ENCODE measurements at regions not wholly inside any gene's neighbourhood (a gene's known extent, or its start where the extent isn't known, plus 50 kb on each side); places are given as distances from the start of the nearest gene placed in this dataset.

DNA sequence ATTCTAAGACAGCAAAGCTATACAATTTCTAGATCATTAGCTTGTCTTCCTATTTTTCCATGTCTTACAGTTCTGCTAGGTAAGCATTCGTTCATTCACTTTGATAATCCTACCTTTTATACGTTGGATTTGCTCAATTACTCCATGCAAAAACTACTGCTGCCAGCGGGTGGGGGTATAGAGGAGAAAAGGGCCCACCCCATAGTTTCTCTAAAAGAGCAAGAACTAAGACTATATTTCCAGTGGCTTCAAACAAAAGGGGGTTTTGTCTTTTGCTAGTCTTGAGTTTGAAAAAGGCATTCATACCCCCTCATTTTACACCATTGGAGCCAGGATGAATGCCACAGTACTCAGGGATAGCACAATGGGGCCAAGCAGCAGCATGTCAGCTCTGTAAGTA is 155.7 kb downstream of the WT1 start:
- DNase-seq: no peak

DNA sequence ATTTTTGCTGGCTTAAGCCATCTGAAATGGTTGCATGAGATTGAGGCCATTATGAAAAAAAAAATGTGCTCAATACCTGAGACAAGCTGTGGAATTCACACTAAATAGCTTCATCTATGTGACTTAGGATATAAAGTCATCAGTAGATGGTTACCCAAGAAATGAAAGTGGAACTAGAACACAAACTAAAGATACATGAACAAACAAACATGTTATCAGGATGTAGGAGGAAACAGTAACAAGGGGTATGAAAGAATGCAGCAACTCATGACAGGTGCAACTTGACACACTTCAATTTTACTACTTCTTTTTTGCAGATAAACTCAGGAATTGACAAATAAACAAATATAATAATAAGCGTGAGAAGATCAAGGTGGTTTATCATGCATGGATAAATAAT is 155.0 kb downstream of the WT1 start:
- no peak for DNase-seq

DNA sequence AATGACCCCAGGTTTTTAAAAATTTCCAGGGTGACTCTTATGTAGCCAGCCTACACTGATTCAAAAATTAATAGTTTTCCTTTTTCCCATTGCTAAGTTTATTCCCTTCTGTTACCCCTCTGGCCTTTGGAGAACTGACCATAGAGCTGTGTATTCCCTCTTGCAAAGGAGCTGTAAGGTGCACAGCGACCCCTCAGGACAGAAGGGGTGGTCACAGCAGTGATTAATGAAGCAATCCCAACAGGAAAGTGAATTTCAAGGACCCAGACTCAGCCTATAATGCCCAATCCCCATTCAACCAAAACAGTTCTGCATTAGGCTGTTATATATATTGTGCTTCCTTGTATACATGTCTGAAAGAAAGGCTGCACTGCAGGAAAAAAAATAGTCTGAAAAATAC is 147.1 kb downstream of the WT1 start:
- no peak for DNase-seq

DNA sequence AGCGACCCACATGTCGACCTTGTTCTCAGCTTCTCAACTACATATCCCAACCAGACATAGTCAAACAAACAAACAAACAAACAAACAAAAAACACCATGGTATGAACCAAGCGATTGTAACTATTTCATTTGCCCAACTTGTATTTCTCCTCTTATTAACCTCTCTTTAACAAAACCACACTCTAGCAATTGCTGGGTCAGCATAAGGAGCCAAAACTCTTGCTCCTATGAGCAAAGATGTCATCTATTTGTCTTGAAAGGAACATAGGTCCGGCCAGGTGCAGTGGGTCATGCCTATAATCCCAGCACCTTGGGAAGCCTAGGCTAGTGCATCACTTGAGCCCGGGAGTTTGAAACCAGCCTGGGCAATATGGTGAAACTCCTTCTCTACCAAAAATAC is 145.6 kb downstream of the WT1 start:
- no peak for DNase-seq

DNA sequence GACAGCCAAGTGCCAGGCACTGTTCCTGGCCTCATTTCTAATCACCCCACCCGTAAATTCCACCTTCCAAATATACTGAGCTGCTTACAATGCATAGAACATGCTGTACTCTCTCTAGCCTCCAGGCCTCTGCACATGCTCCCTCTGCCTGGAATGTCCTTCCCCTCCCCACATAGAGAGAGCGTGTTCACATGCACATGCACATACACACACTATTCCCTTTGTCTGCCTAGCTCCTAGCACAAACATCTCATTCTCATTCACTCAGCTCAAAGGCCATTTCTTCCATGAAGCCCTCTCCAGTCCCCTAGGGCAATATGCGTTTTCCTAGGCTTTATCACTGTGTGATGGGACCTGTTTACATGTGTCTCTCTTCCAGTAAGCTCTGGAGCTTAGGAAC is 144.6 kb downstream of the WT1 start:
- DNase-seq: no peak

DNA sequence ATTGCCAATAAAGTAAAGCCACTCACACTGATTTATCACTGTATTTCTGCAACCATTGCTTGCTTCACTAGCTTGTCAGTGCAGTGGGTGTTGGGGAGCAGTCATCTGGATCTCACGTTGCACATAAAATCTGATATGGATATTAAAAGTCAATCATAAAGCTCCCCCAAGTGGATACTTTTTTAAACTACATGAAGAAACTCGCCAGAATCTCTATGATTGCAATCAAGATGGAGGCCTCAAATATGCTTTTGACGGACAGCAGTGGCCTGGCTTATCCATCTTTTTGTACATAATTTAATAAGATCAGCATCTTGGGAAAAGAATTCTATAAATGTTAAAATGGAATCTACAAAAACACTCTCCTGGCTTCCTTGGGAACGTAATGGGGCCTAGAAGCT is 137.7 kb downstream of the WT1 start:
- DNase-seq: no peak

DNA sequence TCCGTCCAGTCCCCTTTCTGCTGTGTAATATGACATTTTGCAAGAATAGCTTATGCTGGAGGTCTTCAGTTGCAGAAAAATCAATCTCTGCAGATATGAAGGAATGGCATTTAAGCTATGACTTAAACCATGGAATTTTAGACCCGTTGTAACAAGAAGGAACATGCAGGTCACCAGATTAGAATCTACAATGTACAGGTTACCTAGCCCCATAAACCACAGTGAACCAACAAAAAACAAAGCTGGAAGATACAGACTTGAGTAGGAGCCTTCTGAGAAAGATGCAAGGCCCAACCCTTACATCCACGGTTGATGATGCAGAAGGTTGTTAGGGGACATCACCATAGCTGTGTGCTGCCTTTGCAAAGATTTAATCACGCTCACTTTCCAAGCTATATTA is 132.5 kb downstream of the WT1 start:
- DNase-seq: no peak

DNA sequence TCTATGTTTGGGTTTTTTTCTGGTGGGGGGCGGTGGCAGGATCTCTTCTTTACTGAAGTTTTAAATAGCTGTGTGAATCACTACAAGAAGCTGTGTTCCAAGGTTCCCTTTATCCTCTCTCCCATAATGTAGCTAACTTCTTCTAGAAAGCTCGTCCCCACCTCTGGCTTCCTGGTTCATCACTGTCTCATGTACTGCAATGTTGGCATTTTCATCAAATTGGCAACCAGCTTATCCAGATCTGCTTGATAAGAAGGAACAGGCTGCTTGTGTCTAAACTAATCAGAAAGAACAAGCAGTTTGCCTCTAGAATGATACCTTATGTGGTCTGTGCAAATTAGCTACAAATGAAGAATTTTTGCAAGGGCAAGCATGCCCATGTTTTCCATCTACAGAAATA is 130.8 kb downstream of the WT1 start:
- DNase-seq: no peak

DNA sequence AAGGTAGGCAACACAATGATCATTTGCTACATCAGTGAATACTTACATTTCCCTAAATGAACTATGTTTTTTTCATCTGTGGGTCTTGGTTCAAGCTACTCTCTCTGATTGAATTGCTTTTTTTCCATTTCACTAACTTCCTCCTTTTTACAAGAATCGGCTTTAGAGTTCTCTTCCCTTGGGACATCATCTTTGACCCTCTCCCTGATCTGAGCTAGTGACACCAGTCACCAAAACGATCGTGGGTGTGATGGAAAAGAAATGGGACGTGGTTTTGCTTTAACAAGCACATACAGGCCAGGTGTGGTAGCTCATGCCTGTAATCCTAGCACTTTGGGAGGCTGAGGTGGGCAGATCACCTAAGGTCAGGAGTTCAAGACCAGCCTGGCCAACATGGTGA is 129.9 kb downstream of the WT1 start:
- no peak for DNase-seq

DNA sequence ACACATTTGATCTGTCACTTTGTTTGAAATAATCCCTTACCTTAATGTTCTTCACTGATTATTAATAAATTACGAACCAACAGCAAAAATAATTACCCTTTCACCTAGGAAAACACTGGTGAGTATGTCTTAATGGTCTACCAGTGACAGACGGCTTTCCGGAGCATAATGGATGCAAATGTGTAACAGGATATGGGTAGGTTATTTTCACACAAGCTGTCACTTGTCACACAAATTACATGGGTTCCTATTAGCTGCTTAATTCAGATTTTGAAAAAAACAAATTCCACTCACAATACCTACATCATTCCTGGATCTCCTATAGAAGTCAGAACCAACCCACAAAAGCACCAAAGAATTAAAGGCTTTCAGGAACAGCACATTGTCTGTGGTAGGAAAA is 127.9 kb downstream of the WT1 start:
- DNase-seq: no peak

DNA sequence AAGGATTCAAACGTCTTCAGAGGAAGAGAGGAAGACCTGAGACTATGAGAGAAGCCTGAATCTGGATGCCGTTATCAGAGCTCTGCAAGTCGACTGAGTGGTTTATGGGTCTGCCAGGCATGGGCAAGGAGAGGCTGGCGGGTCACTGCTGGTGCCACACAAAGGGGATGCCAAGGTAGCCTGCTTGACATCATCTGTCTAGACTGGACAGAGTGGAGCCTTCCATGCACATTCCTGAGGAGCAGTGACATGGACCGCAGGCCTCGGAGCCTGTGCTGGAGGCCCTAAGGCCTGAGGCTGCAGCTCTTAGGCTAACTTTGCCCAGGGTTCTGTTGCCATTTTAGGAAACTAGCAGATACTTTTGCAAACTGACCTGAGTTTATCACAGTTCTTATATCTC is 127.4 kb downstream of the WT1 start:
- DNase-seq: no peak

DNA sequence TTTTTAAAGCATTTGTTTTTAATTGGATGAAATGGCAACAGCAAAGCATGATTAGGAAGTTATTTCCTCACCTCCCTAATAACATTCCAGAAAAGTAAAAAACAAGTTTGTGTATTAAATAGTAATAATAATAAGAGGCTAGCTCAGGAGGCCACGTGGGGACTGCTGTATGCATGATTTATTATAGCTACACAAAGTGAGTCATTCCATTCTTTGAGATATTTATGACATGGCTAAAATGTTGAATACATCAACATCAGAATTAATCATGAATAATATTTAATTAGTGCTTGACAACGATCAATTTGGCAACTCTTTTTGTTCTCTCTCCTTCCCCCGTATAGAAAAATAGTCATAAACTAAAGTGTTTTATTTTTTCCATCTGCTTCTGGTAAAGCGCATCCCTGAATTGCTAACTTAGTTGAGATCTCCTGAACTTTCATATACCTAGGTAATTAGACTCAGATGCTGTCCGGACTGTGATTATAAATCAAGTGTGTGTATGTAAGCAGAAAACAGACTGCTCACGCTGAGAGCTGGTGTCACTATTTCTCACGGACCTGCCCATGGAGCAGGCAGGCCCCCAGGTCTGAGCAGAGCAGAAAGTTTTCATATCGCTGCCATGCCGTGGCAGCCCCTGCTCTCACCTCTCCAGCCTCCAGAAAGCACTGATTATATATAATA is 125.7 kb downstream of the WT1 start:
- DNase-seq: no peak

DNA sequence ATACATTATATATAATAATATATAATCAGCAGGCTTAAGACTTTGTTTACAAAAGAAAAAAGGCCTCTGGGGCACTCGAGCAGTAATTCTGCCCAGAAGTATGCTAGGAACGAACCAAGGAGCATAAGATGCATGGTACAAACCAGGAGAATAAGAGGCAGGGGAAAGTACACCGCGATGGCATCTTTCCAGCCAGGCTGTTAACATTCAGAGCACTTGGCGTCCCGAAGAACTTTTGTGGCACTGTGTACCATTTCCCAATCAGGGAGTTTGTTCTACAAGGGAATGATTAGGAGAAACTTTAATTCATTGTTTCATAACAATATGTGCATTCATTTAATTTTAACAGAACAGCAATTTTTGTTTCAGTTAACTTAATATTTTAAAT is 125.1 kb downstream of the WT1 start:
- DNase-seq: no peak

DNA sequence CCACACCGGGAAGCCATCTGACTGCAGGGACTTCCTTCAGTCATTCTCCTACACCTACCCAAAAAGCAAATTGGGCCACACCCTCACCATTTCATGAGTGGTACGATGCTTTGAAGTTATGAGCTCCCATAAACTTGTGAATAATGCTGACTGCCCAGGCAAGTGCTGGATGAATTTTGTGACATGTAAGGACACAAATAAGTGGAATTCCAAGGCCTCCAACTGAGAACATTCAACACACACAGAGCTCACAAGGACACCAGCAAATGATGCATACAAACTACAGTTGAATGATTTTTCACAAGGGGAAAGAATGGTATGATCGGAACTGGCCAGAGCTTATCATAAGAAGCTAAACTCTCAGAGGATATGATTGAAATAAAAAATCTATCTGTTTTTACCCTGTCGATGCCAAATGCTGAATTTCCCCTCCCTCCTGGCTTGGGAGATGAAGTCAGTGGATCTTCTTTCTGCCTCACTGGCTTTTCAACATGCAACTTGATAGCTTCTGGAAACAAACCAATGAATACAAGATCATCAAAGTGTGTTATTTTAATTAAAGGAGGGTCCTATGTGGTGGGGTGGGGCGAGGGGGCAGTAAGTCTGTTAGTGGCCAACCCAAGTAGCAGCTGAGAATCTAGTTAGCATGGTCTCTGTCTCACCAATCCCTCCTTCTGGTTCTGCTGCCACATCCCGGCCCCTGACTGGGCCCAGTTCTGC is 123.8 kb downstream of the WT1 start:
- DNase-seq: no peak

DNA sequence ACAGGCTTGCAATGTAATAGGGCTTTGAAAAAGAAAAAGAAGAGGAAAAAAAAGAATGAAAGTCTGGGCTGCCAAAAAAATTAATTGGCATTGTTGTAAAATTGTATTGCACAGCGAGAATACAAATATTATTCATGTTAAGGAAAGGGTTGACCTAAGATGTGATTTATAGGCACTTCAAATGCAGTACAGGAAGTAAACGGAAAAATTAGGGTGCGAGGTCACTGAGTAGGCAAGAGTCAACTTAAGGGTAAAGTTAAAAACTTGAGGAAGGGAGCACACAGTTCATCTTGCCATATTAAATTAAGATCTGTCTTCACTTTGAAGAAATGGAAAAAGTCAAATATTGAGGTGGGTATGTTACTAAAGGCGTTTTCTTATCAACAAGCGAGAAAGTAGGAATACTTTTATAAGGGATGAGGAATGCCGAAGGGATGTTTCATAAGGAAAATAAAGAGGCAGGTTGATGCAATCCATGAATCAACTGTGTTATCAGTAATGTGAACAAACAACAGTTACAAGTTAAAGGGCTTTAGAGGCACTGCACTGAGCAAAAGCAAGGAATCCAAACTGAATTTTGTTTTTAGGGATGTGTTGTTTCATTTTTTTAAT is 123.0 kb downstream of the WT1 start:
- DNase-seq: no peak

DNA sequence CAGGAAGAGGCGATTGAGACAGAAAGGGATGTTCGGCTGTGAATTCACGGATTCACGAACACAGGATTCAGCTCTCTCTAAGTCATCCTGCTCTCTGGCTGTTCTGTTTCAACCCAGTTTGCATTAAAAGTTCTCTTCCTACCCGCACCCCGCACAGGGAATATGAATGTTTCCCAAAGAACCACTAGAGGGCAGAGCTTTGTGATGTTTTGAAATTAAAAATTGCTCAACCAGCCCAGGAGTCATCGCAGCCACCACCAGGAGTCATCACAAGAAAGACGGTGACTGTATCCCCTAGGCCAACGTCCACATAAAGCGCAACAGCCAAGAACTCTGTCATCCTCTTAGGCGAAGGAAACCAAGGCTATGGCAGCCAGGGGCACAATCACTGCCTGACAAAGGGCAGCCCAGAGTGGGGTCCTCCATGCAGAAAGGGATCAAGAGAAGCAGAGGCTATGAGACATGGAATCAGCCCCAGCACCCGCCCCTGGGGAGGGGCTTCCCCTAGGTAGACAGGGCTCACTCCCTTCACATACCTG is 122.4 kb downstream of the WT1 start:
- DNase-seq: no peak

DNA sequence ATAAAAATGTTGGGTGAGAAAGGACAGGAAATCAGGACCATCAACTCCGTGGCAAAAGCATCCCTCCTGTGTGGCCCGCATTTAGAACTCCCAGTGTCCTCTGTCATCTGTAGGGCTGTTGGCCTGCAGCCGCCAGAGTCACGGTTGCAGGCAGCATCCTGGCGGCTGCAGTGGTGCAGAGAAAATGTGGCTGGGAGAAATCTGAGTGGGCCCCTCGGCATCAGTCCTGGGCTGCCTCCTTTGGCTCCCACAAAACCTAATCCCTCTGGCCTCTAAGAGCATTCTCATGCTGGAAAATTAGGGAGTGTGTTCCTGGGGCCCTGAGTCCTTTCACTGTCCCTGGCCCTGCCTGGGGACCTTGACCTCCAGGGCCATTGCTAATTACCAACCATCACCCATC is 121.9 kb downstream of the WT1 start:
- no peak for DNase-seq

DNA sequence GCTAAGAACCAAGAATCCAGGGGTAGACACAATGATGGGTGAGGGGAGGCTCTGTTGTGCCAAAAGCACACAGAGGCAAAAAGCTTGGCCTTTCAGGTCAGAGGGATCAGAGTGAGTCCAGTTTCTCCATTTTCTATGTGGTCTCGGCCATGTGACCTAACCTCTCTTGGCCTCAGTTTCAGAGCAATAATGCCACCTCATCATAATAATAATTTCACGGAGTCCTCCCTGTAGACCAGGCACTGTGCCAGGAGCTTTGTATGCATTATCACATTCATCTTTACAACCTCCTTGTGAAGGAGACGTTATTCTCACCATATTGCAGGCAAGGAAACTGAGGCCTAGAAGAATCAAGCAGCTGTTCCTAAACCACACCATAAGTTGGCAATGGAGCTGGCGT is 120.2 kb downstream of the WT1 start:
- DNase-seq: no peak

DNA sequence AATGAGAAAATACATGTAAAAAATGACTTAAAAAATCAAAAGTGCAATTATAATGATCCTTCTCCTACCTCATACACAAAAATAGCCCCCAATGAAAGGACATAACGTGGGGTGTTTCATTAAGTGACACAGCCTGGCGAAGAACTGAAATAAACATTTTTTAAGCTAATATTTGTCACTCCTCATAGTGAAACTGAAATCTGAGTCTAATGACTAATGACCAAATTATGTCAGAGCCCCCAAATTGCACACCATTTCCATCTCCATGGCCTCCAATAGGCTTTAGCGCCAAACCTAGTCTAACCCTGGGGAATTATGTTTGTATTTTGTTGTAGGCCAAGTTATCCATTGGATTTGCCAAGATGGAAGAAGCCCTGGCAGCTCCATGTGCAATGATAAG is 119.1 kb downstream of the WT1 start:
- DNase-seq: no peak

DNA sequence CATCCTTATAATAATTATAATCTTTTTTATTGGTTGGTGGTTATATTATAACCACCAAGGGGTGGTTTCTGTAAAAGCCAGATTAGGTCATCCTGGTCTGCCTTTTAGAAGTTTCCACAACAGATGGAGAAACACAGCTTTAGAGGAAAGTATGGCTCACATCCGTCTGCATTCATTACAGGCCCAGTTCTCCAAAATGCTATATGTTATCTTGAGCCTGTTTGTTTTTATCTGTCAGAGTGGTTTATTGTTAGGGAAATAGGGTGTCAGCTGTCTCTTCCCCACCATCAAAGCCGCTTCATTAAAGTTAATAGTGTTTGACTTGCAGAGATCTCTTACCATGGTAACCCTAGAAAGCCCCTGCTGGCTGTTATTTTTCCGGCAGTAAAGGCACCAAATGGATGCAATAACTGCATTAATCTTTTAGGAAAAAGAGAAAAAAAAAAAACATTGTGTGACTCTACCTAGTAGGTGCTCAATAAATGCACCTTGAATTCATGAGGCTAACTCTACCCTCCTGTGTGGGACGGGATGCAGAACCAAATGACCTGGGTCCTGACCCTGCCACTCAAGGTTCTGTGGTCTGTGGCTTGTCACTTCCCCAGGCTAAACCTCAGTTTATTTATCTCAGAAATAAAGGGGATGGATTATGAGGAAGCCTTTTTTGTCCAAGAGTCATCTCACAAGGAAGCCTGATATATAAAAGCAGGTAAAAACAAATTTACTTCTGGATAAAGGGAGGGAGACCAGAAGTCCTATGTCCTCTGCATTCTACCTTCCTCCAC is 118.3 kb downstream of the WT1 start:
- DNase-seq: no peak

DNA sequence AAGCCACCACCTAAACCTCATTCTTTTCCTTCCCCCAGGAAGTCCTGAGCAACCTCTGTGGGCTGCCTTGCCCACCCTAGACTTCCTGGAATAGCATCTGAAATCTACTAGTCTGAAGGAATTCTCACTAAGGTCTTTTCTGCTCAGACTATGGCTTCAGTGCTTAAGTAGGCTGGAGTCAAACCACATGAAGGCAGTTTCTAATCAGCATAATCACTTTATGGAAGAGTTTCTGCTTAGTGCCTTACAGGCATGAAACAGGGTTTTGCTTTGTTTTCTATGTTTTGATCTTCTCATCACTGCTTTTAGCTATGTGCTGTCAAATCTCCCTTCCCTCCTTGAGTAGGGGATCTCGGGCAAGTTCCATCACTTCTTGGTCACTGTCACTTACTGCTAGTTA is 117.7 kb downstream of the WT1 start:
- no peak for DNase-seq

DNA sequence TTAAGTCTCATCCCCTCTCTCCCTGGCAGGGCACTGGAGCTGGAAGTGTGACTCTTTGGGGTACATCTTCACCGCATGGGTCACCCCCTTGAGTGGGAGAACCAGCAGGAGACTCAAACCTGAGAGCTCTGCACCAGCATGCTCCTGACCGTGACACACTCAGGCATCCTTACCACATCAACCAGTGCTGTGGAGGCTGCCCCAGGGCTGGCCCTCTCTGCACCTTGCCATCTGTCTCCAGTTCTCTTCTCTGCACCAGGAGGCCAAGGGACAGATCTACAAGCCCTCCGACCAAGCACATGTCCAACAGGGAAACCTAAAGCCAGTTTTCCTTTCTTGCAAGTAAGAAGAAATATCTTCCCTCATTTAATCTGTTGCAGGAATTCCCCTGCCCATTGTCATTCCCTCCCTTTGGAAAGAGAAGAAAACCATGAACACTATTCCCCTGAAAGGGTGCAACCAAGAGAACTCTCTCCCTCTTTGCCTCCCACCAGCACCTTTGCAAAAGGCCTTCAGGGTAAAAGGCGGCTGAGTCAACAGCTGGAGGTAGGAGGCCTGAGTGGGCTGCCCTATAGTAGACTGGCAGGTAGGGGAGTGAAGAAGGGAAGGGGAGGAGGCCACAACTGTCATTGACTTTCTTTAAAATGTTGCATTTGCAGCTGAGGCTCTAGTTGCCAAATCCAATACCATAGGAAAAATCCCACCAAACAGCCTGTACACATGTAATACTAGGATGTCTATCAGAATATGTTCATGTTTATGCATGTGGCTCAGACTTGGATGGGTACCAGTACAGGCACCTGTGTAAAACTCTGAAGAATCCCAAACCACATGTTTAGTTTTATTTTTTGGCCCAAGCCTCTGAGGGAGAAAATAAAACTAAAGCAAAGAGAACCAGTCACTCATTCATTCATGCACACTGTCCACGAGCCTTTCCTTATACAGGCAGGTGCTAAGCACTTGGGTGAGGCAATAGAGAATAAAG is 117.0 kb downstream of the WT1 start:
- DNase-seq: no peak
